GM19351 (cell line): ENCODE measurements at regions not wholly inside any gene's neighbourhood (a gene's known extent, or its start where the extent isn't known, plus 50 kb on each side); places are given as distances from the start of the nearest gene placed in this dataset.
"Not testable (repeated sequence)": the region's sequence is repeated elsewhere in the genome, so short reads cannot be mapped to it uniquely, and the experiment has no call there.

Source experiments
- ATAC-seq: cut with Tn5 transposase; IDR thresholded peaks from one replicate; pipeline ENCODE4 v1.9.1; 2021; ENCODE audit warnings: mild to moderate bottlenecking, moderate library complexity; ENCODE audit not compliant: unreplicated experiment

DNA sequence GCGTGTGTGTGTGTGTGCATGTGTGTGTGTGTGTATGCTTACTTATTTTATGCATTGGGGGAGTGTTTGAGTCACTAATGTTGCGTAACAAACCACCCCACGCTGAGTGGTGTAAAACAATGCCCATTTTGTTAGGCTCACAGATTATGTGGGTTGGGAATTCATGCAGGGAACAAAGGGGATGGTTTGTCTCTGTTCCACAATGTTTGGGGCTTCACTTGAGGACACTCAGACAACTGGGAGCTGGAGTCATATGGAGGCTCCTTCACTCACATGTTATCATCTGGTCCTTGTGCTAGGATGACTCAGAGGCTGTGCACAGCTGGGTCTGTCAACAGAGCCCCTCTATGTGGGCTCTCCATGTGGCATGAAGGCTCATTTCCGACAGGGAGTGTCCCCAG, 51.3 kb upstream of the LARGE1 start:
- ATAC-seq, result no peak

GRCh38 chr22:33975841-33976240, 55.6 kb upstream of the LARGE1 start:
- no peak for ATAC-seq

GRCh38 chr22:33983558-33983957, 63.3 kb upstream of the LARGE1 start:
- ATAC-seq, result no peak

DNA sequence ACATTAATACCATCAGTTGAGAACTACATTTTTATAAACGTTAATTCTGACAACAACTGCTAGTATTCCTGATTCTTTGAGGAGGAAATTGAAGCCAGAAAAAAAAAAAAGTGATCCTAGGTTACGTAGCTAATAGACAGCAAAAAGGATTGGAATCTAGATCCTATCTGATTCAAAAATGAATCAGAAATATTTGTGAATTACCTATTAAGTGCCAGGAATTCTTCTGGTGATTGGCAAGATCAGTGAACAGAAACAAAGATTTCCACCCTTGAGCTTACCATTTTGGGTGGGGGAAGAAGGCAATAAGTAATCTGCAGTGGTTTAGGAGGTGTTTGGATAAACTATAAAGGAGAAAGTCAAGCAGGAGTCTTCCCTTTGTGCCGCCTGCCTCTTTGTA, 63.9 kb upstream of the LARGE1 start:
- ATAC-seq, result no peak

DNA sequence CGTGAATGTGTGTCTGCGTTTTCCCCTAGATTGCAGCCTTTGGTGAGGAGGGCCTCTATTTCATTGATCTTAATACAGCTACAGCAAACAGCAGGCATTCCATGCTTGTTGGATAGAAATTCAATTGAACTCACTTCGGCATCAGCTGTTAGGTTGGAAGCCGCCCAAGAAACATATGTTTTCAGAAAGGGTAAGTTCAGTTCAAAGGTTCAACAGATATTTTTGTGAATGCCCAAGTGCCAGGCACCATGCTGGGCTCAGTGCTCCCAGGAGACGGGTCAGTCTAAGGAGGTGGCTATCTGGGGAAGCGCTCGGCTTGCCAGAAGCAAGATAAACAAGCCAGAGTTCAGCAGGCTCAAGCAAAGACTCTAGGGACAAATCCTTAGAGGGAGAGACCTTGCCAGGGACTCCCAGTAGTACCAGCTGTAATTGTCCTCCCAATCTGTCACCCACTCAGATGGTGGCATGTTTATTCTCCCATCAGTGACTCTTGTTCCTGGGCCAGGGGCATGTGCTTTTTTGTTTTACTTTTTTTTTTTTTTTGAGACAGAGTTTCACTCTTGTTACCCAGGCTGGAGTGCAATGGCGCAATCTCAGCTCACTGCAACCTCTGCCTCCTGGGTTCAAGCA, 64.5 kb upstream of the LARGE1 start:
- ATAC-seq, result no peak

GRCh38 chr22:33985506-33985905, 65.2 kb upstream of the LARGE1 start:
- no peak for ATAC-seq

DNA sequence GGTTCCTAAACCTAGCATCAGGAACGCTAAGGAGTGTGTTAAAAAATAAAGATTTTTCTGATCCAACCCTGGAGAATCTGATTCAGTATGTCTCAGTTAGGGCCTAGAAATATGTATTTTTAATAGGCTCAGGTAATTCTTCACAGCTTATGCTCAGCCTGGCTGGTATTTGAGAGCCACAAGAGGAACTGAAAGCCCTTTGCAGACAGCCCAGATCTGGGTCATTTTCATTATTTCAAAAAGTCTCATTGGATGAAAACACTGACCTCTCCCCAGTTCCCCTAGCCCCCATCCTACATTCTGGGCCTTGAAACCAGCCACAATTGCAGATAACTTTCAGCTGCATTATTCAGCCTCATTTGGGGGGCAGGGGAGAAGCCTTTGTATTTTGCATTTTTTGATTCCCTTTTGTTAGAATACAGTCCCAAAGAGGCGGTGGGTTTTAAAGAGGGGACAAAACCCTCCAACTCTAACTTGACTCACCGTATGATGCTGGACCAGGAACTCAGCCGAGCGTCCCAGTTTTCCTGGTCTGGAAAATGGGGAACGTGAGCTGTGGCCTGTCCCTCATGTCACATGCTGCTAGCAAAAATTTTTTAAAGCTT, 66.0 kb upstream of the LARGE1 start:
- ATAC-seq, result no peak

DNA sequence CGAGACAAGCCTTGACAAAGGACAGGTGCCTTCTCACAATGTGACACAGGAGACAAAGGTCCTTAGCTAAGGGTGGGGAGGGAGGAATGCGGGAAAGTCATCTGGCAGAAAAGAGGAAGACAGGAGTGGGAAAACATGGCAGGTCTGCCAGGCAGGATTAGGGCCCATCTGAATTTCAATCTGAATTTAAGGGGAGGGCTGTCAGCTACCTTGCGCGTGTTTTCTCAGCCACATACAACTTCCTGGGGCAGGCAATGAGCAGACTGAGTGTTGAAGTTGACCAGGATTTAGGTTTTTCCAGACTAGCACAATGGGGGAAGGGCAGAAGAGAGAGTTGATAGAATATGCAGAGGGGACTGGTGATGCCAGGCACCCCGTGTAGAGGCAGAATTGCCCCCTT, 66.7 kb upstream of the LARGE1 start:
- ATAC-seq, result no peak

GRCh38 chr22:33989263-33989662, 69.0 kb upstream of the LARGE1 start:
- ATAC-seq, result not testable (repeated sequence)

- no peak for ATAC-seq
Measured at GRCh38 chr22:33991620-33992019, 71.3 kb upstream of the LARGE1 start.

GRCh38 chr22:33996824-33997223, 76.5 kb upstream of the LARGE1 start:
- no peak for ATAC-seq

- ATAC-seq, result no peak
Measured at GRCh38 chr22:34000879-34001526, 80.7 kb upstream of the LARGE1 start.

DNA sequence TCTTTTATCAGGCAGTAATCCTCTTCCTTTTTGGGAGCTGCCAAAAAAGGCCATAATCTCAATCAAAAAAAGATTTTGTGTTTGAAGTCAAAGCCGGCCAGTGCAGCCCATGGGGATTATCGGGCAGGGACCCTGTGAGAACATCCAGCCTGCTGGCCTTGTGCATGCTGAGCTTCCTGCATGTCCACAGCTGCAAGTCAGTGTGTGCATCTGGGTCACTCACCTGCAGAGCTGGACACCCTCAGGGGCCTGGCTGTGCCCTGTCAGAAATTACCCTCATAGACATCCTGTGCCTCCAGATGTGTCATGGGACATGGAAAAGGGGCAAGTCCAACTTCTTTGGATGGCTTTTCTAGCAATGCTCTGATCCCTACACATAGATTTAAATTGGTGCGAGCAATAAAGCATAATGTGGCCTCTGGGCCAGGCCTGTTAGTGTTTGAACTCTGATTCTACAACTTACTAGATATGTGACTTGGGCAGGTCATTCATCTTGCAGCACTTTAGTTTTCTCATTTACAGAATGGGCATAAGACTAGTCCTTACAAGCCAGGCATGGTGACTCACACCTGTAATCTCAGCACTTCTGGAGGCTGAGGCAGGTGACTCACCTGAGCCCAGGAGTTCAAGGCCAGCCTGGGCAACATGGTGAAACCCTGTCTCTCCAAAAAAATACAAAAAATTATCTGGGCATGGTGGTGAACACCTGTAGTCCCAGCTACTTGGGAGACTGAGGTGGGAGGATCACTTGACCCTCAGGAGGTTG, 81.6 kb upstream of the LARGE1 start:
- ATAC-seq, result no peak

DNA sequence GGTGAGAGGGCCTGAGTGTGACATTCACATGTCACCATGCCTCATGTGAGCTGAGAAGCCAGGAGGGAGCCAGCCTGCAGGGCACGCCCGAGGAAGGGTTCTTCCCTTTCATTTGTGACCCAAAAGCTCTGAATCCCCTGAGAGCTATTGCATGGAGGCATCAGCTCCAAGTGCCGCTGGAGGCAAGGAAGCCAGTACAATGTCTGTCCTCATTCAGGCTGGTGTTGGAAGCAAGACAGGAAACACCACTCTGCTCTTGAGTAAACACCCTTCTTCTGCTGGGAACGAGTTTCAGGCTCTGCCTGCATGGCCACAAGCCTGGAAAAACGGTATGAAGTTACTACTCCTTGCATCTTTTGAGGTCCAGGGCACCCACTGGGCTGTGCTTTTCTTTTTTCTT, 83.8 kb upstream of the LARGE1 start:
- no peak for ATAC-seq

GRCh38 chr22:34010259-34010658, 90.0 kb upstream of the LARGE1 start:
- ATAC-seq, result no peak

- no peak for ATAC-seq
Measured at GRCh38 chr22:34015642-34016041, 95.4 kb upstream of the LARGE1 start.

- no peak for ATAC-seq
Measured at GRCh38 chr22:34017205-34017604, 96.9 kb upstream of the LARGE1 start.

- ATAC-seq, result no peak
Measured at GRCh38 chr22:34019190-34019845, 99.0 kb upstream of the LARGE1 start.

DNA sequence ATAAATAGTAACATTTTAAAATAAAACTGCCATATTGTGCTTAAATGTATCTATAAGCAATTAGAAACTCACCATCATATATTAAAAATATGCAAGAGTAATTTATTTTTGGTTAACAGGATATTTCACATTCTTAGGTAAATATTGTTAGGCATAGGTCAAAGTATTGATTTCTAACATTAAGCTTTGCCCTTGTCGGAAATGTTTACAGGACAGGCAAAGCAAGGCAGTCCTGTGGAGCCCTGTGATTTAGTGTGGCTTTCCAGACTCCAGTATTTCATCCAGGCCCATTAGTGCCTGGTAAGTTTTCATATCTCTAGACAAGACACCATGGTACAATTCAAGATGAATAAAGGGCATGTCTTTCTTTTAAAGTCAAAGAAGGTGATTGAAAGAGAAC, 114.9 kb upstream of the LARGE1 start:
- ATAC-seq, result no peak

DNA sequence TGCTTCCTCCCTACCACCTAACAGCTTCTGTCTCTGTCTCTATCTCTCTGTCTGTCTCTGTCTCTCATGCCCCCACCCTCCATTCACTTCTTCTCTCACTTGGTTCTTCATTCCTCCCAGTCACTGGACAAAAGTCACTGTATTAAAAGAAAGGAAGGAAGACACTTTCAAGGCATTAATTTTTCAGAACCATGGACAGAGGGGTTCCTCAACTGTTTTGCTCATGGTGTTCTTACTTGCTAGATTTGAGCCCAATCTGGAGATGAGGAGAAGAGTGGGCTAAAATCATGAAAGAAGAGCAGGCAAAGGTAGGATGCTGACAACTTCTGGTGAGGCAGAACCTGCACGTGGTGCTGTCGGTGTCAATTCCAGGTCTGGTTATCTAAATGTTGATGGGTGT, 116.7 kb upstream of the LARGE1 start:
- ATAC-seq, result no peak

DNA sequence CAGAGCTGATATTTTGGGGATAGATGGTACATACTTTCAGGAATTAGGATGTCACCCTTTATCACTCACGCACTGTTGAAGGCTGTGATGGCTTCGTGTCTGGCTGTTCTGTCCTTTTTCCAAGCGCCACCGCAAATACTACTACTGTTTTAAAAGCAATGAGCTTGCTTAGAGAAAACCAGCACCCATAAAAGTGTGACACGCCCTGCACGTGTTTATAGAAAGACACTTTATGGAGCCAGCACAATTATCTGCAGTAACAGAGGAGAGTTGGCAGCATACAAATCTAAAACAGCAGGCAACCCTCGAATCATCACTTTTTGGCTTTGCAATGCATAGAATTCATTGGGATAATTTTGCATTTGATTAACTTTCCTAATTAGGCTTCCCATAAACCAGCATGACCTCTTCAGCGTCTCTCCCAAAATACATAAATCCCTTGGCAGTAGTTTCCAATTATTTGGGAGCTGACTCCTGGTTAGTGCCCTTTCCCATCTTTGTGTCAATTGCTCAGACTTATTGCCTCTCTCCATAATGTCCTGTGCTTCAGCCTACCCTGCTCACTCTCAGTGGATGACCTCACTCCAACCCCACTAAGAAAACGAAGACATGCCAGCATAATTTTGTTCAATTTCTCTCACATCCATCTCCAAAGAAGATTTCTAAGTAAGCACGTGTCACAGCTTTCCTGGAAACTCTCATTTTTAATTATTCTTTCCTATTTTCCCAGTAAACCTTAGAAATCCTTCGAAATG, 118.7 kb upstream of the LARGE1 start:
- ATAC-seq, result no peak
